Caco-2 (cell line): ENCODE measurements at regions not wholly inside any gene's neighbourhood (a gene's known extent, or its start where the extent isn't known, plus 50 kb on each side); places are given as distances from the start of the nearest gene placed in this dataset.

Source experiments
- BruUV-seq: library from RNA; stranded (reverse); fragments of 400-500 nt; replicated peaks from 2 replicates; lab custom pipeline; 2021; lab: Mats Ljungman, UMichigan
- CTCF ChIA-PET: fragments of 300-600 bp; sonication (Branson Sonifier 250); formaldehyde crosslinking; loops from one replicate; lab custom pipeline; 2022; ENCODE audit warnings: antibody characterized with exemption; lab: Charles Lee
- POLR2A ChIA-PET: fragments of 300-600 bp; sonication (Branson Sonifier 250); formaldehyde crosslinking; loops from one replicate; lab custom pipeline; 2022; ENCODE audit warnings: antibody characterized with exemption; lab: Charles Lee
- DNase-seq, 2 experiments: peaks; one replicate each; pipeline versions ENCODE4 v3.0.0 to v3.0.0-alpha.2; 2020 to 2022
- H3K27me3 ChIP-seq: replicated peaks from 2 replicates; pipeline ENCODE4 v1.6.0; 2011; ENCODE audit warnings: low read length; ENCODE audit not compliant: control insufficient read depth, insufficient read depth
- H3K36me3 ChIP-seq: 2 replicates; pipeline ENCODE4 v1.5.1; 2011; ENCODE audit warnings: low read length; ENCODE audit not compliant: control insufficient read depth, insufficient read depth
- H3K4me1 ChIP-seq: fragments of 250-450 bp; sonication (Bioruptor Pico); 2 replicates; pipeline ENCODE4 v1.5.1; 2020; ENCODE audit warnings: mild to moderate bottlenecking
- H3K4me3 ChIP-seq: 2 replicates; pipeline ENCODE4 v1.5.1; 2011; ENCODE audit warnings: low read depth, mild to moderate bottlenecking, control low read depth, low read length
- H3K9me3 ChIP-seq: fragments of 250-450 bp; sonication (Bioruptor Pico); 2 replicates; pipeline ENCODE4 v1.5.1; 2020; ENCODE audit warnings: mild to moderate bottlenecking, moderate library complexity
- H3K27ac Mint-ChIP-seq: one replicate; pipeline ENCODE4 v1.8.0; 2022; ENCODE audit warnings: mixed read lengths; ENCODE audit not compliant: unreplicated experiment
- H3K27me3 Mint-ChIP-seq: one replicate; pipeline ENCODE4 v1.8.0; 2022; ENCODE audit warnings: mixed read lengths; ENCODE audit not compliant: insufficient read depth, unreplicated experiment
- H3K36me3 Mint-ChIP-seq: one replicate; pipeline ENCODE4 v1.8.0; 2022; ENCODE audit warnings: mild to moderate bottlenecking, mixed read lengths; ENCODE audit not compliant: insufficient read depth, unreplicated experiment
- H3K4me1 Mint-ChIP-seq: one replicate; pipeline ENCODE4 v1.8.0; 2022; ENCODE audit warnings: low read depth, mixed read lengths; ENCODE audit not compliant: unreplicated experiment
- H3K4me3 Mint-ChIP-seq: one replicate; pipeline ENCODE4 v1.8.0; 2022; ENCODE audit warnings: mild to moderate bottlenecking, moderate library complexity, mixed read lengths; ENCODE audit not compliant: unreplicated experiment
- H3K9me3 Mint-ChIP-seq: one replicate; pipeline ENCODE4 v1.8.0; 2022; ENCODE audit warnings: mixed read lengths; ENCODE audit not compliant: unreplicated experiment
- CTCF ChIP-seq, 2 experiments: fragments of 200-600 bp in 1 of 2; IDR thresholded peaks; 1 replicate in 1 of 2; 2 replicates in 1 of 2; pipeline versions ENCODE4 v1.5.1 to v1.8.0; 2011 to 2022; ENCODE audit warnings: antibody characterized with exemption in 1 of 2, control low read depth in 1 of 2, inconsistent platforms in 1 of 2, low read depth in 1 of 2, low read length in 1 of 2, mild to moderate bottlenecking in 1 of 2, moderate library complexity in 1 of 2; ENCODE audit not compliant: insufficient read depth in 1 of 2, severe bottlenecking in 1 of 2, unreplicated experiment in 1 of 2
- intact Hi-C: fragments of 100-400 bp; cut with micrococcal nuclease; formaldehyde crosslinking; loops from one replicate; pipeline ENCODE4 v1.10.0; 2022; ENCODE audit not compliant: unreplicated experiment

- Histone ChIP-seq H3K4me1 (no peaks in the 10 kb centered on the region), H3K9me3 (no peaks in the 10 kb centered on the region), H3K36me3 (no peaks in the 10 kb centered on the region), H3K27me3 (no peaks in the 10 kb centered on the region), H3K4me3 (no peak overlapping the region)
- no peaks in the 10 kb centered on the region for H3K36me3 Mint-ChIP-seq
- no peak for TF ChIP-seq CTCF (IDR thresholded peaks at IDR 0.05; ENCODE audit: insufficient read depth in 1 of 2, low read depth in 1 of 2, low read length in 1 of 2, severe bottlenecking in 1 of 2, unreplicated experiment in 1 of 2)
- H3K27ac Mint-ChIP-seq, result no peak overlapping the region
- H3K27me3 Mint-ChIP-seq, result peaks cover 1% of the 10 kb centered on the region
- H3K4me3 Mint-ChIP-seq, result no peak overlapping the region
- no peaks in the 10 kb centered on the region for H3K4me1 Mint-ChIP-seq
- H3K9me3 Mint-ChIP-seq, result no peaks in the 10 kb centered on the region
- DNase-seq, result no peak
- CTCF ChIA-PET, result no interaction called here
- POLR2A ChIA-PET, result no interaction called here
- no TSS peak for BruUV-seq
- intact Hi-C loops, result no loop called here
These were observed 114.2 kb downstream of the RAP2A start for GRCh38 chr13:97548138-97548537.

DNA sequence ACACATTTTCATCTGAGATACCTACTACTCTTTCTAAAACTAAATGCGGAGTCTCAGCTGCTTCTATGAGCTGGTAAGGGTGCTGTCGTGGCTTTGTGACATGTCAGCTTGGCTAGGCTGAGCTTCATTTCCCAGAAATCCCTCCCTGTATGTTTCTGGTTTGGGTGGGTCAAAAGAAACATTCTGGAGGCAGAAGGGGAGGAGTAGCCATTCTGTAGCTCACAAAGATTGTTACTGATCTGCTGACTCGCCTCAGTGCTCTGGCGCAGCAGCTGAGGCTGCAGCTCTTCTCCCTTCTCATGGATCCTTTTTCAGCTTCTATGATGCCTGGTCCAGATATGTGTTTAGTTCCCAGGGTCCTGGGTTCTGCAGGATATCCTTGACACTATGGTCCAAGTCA is 114.7 kb downstream of the RAP2A start:
- no TSS peak for BruUV-seq
- no peaks in the 10 kb centered on the region for H3K4me1 Mint-ChIP-seq
- POLR2A ChIA-PET, result no interaction called here

DNA sequence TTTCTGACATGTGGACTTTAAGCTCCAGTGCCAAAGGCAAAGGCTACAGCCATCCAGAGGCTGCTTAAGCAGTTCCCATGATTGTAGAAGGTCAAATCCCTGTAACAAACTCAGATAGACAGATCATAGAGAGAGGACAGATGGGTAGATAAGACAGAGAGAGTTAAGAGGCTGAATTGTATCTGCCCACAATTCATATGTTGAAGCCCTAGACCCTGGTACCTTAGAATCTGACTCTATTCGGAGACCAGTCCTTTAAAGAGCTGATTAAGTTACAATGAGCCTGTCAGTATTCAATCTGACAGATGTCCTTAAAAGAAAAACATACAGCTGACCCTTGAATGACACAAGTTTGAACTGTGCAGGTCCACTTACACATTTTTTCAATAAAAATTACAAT is 115.2 kb downstream of the RAP2A start:
- no peaks in the 10 kb centered on the region for H3K27me3 ChIP-seq

More for the DNA sequence above, 114.7 kb downstream of the RAP2A start:
- H3K36me3 ChIP-seq, result no peaks in the 10 kb centered on the region
- intact Hi-C loops, result no loop called here
- Mint-ChIP-seq H3K4me3 (no peak overlapping the region), H3K9me3 (no peaks in the 10 kb centered on the region), H3K27me3 (no peaks in the 10 kb centered on the region), H3K36me3 (no peaks in the 10 kb centered on the region), H3K27ac (no peak overlapping the region)
- H3K4me1 ChIP-seq, result no peaks in the 10 kb centered on the region
- H3K4me3 ChIP-seq, result no peak overlapping the region
- H3K27me3 ChIP-seq, result no peaks in the 10 kb centered on the region
- H3K9me3 ChIP-seq, result no peaks in the 10 kb centered on the region
- no peak for DNase-seq
- no peak for TF ChIP-seq CTCF (IDR thresholded peaks at IDR 0.05; ENCODE audit: insufficient read depth in 1 of 2, low read depth in 1 of 2, low read length in 1 of 2, severe bottlenecking in 1 of 2, unreplicated experiment in 1 of 2)
- CTCF ChIA-PET, result interaction anchor here (0.7 kb wide), 1 partner anchor 131 kb away, joined by 3 read pairs; no protein-coding TSS in a partner anchor

More for the DNA sequence above, 115.2 kb downstream of the RAP2A start:
- Mint-ChIP-seq H3K27me3 (no peaks in the 10 kb centered on the region), H3K4me1 (no peaks in the 10 kb centered on the region), H3K27ac (no peak overlapping the region), H3K36me3 (no peaks in the 10 kb centered on the region), H3K4me3 (no peak overlapping the region), H3K9me3 (no peaks in the 10 kb centered on the region)
- intact Hi-C loops, result no loop called here
- H3K4me3 ChIP-seq, result no peak overlapping the region
- BruUV-seq, result no TSS peak
- ChIA-PET POLR2A (no interaction called here), CTCF (interaction anchor here (0.7 kb wide), 1 partner anchor 132 kb away, joined by 3 read pairs; no protein-coding TSS in a partner anchor)
- H3K4me1 ChIP-seq, result no peaks in the 10 kb centered on the region
- H3K36me3 ChIP-seq, result no peaks in the 10 kb centered on the region
- TF ChIP-seq CTCF (IDR thresholded peaks at IDR 0.05; ENCODE audit: insufficient read depth in 1 of 2, low read depth in 1 of 2, low read length in 1 of 2, severe bottlenecking in 1 of 2, unreplicated experiment in 1 of 2), result no peak
- DNase-seq, result no peak
- no peaks in the 10 kb centered on the region for H3K9me3 ChIP-seq
